ENCODE measurements at regions not wholly inside any gene's neighbourhood (a gene's known extent, or its start where the extent isn't known, plus 50 kb on each side); places are given as distances from the start of the nearest gene placed in this dataset.
"Not testable (repeated sequence)": the region's sequence is repeated elsewhere in the genome, so short reads cannot be mapped to it uniquely, and the experiment has no call there.

DNA sequence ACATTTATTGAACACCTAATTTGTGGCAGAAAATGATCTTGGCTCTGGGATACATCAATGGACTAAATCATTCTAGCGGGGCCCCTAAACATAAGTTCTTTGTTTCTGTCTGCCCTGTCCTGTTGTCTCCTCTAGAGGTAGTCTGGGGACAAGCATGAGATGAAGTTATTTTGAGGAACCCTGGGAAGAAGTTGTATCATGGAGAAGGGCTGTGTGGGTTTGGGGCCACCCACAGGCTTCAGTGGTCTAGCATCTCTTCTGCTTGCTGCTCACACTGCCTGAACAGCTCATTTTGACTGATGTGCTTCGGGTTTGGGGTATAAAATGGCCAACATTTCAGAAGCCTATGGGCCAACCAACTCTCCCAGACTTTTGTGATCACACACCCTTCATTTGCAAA, 50.3 kb upstream of the OSBPL11 start:
- no peak for DNase-seq

GRCh38 chr3:125646581-125646980, 51.3 kb upstream of the OSBPL11 start:
- DNase-seq = no peak

- DNase-seq = no peak
Measured at GRCh38 chr3:125647318-125648014, 52.2 kb upstream of the OSBPL11 start.

DNA sequence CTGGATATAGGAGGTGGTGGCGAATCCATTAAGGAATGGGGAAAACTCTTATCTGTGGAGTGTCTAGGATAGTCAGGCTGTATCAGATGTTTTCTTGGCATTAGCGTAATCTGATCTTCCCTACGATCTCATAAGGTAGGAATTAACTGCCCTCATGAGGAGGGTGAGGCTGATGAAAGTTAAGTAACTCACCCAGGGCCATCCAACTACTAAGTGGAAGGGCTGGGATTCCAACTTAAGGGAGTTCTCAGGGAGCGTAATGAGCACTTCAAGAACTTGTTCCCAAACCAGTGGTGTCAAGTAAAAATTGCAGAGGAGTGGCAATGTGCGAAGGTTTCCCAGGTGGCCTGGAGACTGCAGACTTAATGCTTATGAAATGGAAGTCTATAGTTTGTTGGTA, 55.9 kb upstream of the OSBPL11 start:
- DNase-seq = no peak

GRCh38 chr3:125652349-125652748, 57.1 kb upstream of the OSBPL11 start:
- no peak for DNase-seq

GRCh38 chr3:125654526-125654925, 59.2 kb upstream of the OSBPL11 start:
- no peak for DNase-seq

- no peak for DNase-seq
Measured at GRCh38 chr3:125662675-125663074, 67.4 kb upstream of the OSBPL11 start.

GRCh38 chr3:125670352-125670751, 75.1 kb upstream of the OSBPL11 start:
- no peak for DNase-seq

GRCh38 chr3:125670945-125671344, 75.6 kb upstream of the OSBPL11 start:
- no peak for DNase-seq

GRCh38 chr3:125671461-125672243, 76.4 kb upstream of the OSBPL11 start:
- DNase-seq = no peak

DNA sequence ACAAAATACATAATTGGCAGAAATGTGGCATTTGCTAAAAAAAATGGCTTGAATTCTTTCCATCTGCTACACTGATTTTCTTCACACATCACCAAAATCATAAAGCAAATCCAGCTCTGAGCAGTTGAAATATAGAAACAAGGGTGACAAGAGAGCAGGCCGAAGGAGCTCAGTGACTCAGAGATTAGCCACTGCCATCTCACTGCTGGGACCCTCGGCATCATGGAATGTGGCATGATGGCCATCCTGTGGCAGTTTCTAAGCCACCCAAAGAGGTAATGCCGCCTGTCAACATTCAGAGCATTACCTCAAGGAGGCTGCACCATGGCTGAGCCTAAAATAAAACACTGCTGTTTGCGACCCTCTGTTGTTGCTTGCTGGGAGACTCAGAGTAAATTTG, 80.5 kb upstream of the OSBPL11 start:
- no peak for DNase-seq

GRCh38 chr3:125679258-125679657, 84.0 kb upstream of the OSBPL11 start:
- no peak for DNase-seq

- no peak for DNase-seq
Measured at GRCh38 chr3:125681146-125681545, 85.8 kb upstream of the OSBPL11 start.

DNA sequence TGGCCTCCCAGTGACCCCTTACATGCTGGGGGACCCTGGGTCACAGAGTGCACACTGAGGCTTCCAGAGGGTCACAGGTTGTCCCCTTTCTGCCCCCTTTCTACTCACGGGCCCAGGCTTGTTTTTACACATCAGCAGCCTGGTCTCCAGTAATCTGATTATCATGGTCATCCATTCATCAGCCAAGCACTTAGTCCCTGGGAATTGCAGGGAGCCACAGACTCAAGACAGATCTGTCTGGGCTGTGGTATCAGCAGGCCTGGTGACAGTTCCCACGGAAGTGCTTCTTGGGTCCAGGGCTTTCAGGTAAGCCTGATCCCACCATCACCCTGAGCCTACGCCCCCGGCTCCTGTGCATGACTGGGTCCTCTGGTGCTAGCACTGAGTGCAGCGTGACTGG, 86.6 kb upstream of the OSBPL11 start:
- not testable (repeated sequence) for DNase-seq

- not testable (repeated sequence) for DNase-seq
Measured at GRCh38 chr3:125682610-125683009, 87.3 kb upstream of the OSBPL11 start.

GRCh38 chr3:125683067-125683829, 88.0 kb upstream of the OSBPL11 start:
- DNase-seq = no peak

DNA sequence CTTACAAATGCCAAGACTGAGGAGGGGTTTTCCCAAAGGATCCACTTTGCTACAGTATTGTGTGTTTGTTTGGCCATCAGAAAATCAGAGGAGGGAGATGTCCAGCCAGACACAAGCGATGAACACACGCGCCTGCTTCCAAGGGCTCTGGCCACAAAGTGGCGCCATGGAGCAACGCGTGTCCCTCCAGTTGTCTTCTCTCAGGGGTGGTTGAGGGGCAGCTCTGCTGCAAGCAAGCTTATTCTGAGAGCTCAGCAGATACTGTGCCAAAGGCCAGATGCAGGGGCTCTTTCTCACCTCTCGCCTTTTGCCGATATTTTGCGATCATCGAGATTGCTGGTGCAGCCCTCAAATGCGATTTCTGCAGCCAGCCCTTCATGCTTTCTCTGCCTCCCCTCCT, 88.9 kb upstream of the OSBPL11 start:
- DNase-seq = no peak

GRCh38 chr3:125685741-125686140, 90.4 kb upstream of the OSBPL11 start:
- not testable (repeated sequence) for DNase-seq

GRCh38 chr3:125692361-125692760, 97.1 kb upstream of the OSBPL11 start:
- DNase-seq = no peak

GRCh38 chr3:125693887-125694286, 98.6 kb upstream of the OSBPL11 start:
- no peak for DNase-seq

DNA sequence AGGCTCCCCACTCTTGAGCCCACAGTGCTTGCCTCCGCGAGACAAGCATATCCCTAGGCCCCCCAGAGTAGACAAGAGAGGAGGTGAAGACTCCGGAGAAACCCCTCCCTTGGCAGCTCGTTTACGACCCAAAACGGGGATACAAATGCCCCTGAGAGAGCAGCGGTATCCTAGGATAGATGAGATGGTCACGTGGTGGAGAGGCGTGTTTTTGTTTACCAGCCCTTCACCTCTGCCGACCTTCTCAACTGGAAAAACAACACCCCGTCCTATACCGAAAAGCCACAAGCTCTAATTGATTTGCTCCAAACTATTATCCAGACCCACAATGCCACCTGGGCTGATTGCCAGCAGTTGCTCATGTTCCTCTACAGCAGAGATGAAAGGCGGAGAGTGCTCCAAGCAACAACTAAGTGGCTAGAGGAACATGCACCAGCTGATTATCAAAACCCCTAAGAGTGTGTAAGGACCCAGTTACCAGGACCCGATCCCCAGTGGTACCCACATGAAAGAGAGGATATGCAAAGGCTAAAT, 99.5 kb upstream of the OSBPL11 start:
- DNase-seq = no peak

DNA sequence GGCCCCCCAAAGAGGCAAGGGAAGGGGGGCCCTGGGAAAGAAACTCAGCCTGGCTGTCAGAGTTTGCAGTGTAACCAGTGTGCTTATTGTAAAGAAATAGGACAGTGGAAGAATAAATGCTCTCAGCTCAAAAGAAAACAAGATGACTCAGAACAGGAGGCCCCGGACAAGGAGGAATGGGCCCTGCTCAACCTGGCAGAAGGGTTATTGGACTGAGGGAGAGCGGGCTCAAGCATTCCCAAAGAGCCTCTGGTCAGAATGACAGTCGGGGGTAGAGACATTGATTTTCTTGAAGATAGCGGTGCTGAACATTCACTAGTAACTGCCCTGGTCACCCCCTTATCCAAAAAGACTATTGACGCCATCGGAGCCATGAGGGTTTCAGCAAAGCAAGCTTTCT, 100.4 kb upstream of the OSBPL11 start:
- no peak for DNase-seq

DNA sequence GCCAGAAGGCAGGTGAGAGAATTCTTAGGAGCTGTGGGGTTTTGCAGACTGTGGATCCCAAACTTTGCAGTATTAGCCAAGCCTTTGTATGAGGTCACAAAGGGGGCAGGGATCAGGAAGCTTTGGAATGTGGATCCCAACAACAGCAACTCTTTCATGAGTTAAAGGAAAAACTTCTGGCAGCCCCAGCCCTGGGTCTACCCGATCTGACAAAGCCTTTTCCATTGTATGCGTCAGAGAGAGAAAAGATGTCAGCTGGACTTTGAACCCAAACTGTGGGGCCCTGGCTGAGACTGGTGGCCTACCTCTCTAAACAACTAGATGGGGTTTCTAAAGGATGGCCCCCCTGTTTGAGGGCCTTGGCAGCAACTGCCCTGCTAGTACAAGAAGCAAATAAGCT, 101.8 kb upstream of the OSBPL11 start:
- DNase-seq = not testable (repeated sequence)
